ENCODE measurements at regions not wholly inside any gene's neighbourhood (a gene's known extent, or its start where the extent isn't known, plus 50 kb on each side); places are given as distances from the start of the nearest gene placed in this dataset.

GRCh38 chr10:36650274-36650673, 475.1 kb upstream of the ANKRD30A start:
- H3K79me1 ChIP-seq (ENCODE audit: low read depth, low read length), result no peaks in the 10 kb centered on the region
- H2BK120ac ChIP-seq (replicated peaks; ENCODE audit: low read depth, low read length), result no peak overlapping the region
- no peaks in the 10 kb centered on the region for H3K36me3 ChIP-seq (ENCODE audit: control insufficient read depth in 2 of 4, insufficient read depth in 4 of 4, low read length in 3 of 4)
- CTCF ChIA-PET (ENCODE audit: partially characterized antibody), result interaction anchor here (1.1 kb wide), 1 partner anchor 15 kb away, joined by 3 read pairs; no protein-coding TSS in a partner anchor
- POLR2A ChIA-PET (ENCODE audit: partially characterized antibody), result interaction anchor here (0.6 kb wide), 1 partner anchor 1238 kb away, joined by 3 read pairs; no protein-coding TSS in a partner anchor
- H3K79me2 ChIP-seq (ENCODE audit: control insufficient read depth in 1 of 2, insufficient read depth in 2 of 2, low read length in 2 of 2), result no peaks in the 10 kb centered on the region
- H2AFZ ChIP-seq (ENCODE audit: low read length), result no peak overlapping the region
- no peak overlapping the region for H2BK20ac ChIP-seq (ENCODE audit: low read length)
- peaks cover 0 to 9% of the 10 kb centered on the region in 2 experiments; a peak in 2 of 4 replicates for H3K9me3 ChIP-seq (ENCODE audit: insufficient read depth in 2 of 2, low read depth in 1 of 2, low read length in 1 of 2)
- H4K8ac ChIP-seq (ENCODE audit: extremely low read depth, insufficient read depth, low read length), result no peak overlapping the region
- H3K23ac ChIP-seq (ENCODE audit: insufficient read length), result no peak overlapping the region
- H3K27ac ChIP-seq (ENCODE audit: low read depth, low read length), result no peak overlapping the region
- no peak overlapping the region for H2BK12ac ChIP-seq (ENCODE audit: low read depth, low read length)
- no peak overlapping the region for H3K56ac ChIP-seq (replicated peaks; ENCODE audit: insufficient read length, low read depth, low read length)
- no peaks in the 10 kb centered on the region for H3K23me2 ChIP-seq (ENCODE audit: low read depth, low read length)
- H4K20me1 ChIP-seq (replicated peaks in 1 of 2; ENCODE audit: control insufficient read depth in 1 of 2, insufficient read depth in 2 of 2, low read length in 2 of 2), result no peaks in the 10 kb centered on the region
- H3K4ac ChIP-seq (replicated peaks; ENCODE audit: insufficient read length, low read depth, low read length), result no peak overlapping the region
- H4K5ac ChIP-seq (ENCODE audit: insufficient read length, low read depth, low read length), result no peak overlapping the region
- FAIRE-seq (no peak), DNase-seq (ENCODE audit: low read depth in 1 of 2, low spot score in 2 of 2) (no peak)
- H3K4me3 ChIP-seq (ENCODE audit: extremely low read depth in 1 of 4, insufficient read depth in 2 of 4, low read depth in 3 of 4, low read length in 4 of 4), result no peak overlapping the region
- no peak overlapping the region for H2AK5ac ChIP-seq (ENCODE audit: low read depth, low read length)
- 97% methylated on average over 6 of the region's 6 CpGs; no CpG with 5 or more reads in 1 of the 2 experiments for WGBS, 2 experiments (ENCODE audit: extremely low coverage in 1 of 2, insufficient coverage in 1 of 2, insufficient read length in 1 of 2, insufficient replicate concordance in 2 of 2, low coverage in 1 of 2, low lambda C conversion rate in 2 of 2, missing lambda C conversion rate in 1 of 2)
- peaks cover 0 to 2% (median 0%) of the 10 kb centered on the region in 4 experiments; a peak in 1 of 7 replicates for H3K4me1 ChIP-seq (replicated peaks in 1 of 4; ENCODE audit: control insufficient read depth in 3 of 4, insufficient read depth in 4 of 4, low read length in 3 of 4)
- no peak overlapping the region for H3K4me2 ChIP-seq (ENCODE audit: insufficient read depth in 1 of 2, low read depth in 2 of 2, low read length in 2 of 2)
- H3K9ac ChIP-seq (replicated peaks in 1 of 4; ENCODE audit: extremely low read depth in 1 of 4, low read depth in 3 of 4, low read length in 3 of 4), result no peak overlapping the region
- no peak overlapping the region for H3K18ac ChIP-seq (ENCODE audit: extremely low read depth, low read length)
- no peak overlapping the region for H2BK5ac ChIP-seq (ENCODE audit: low read depth, low read length)
- no peaks in the 10 kb centered on the region for H3K27me3 ChIP-seq (replicated peaks in 1 of 4; ENCODE audit: control insufficient read depth in 3 of 4, extremely low read depth in 1 of 4, insufficient read depth in 3 of 4, low read length in 3 of 4)
- H4K91ac ChIP-seq (replicated peaks; ENCODE audit: insufficient read length, low read length), result no peak overlapping the region
- no peak overlapping the region for H2BK15ac ChIP-seq (ENCODE audit: low read length)
- no peak overlapping the region for H3K14ac ChIP-seq (ENCODE audit: insufficient read length)
- TF ChIP-seq CREB1 (IDR thresholded peaks at IDR 0.05) (no peak), SP2 (IDR thresholded peaks at IDR 0.05; ENCODE audit: low read length) (no peak), ATF2 (IDR thresholded peaks at IDR 0.05; ENCODE audit: low read length) (no peak), NRF1 (IDR thresholded peaks at IDR 0.05; ENCODE audit: low read depth, low read length) (no peak), RNF2 (IDR thresholded peaks at IDR 0.05; ENCODE audit: borderline replicate concordance, low read depth, low read length, missing control alignments, poor library complexity, severe bottlenecking) (no peak), SUZ12 (IDR thresholded peaks at IDR 0.05; ENCODE audit: low read length) (no peak), CTCF (IDR thresholded peaks at IDR 0.05; ENCODE audit: control extremely low read depth in 1 of 3, insufficient read depth in 1 of 3, low read depth in 1 of 3, low read length in 3 of 3) (no peak), RFX5 (IDR thresholded peaks at IDR 0.05; ENCODE audit: borderline replicate concordance, low read depth, low read length) (no peak), PHF8 (conservative IDR thresholded peaks at IDR 0.05; ENCODE audit: low read depth, low read length) (no peak), POU5F1 (IDR thresholded peaks at IDR 0.05; ENCODE audit: low read depth, low read length) (no peak)
